GM10266 (cell line): ENCODE measurements at regions not wholly inside any gene's neighbourhood (a gene's known extent, or its start where the extent isn't known, plus 50 kb on each side); places are given as distances from the start of the nearest gene placed in this dataset.
A peak's percentile ranks its signal among the peaks of the same experiment; 100 is the strongest.

Experiments
- DNase-seq: peaks from one replicate; pipeline ENCODE4 v3.0.0; 2012; ENCODE audit errors: extremely low spot score
- TF ChIP-seq, protein P1 (sequence below): IDR thresholded peaks from 2 replicates; pipeline ENCODE4 v1.5.1; 2012; ENCODE audit warnings: mild to moderate bottlenecking, low read depth; ENCODE audit not compliant: control insufficient read depth, insufficient read depth; ENCODE audit errors: missing control alignments

DNA sequence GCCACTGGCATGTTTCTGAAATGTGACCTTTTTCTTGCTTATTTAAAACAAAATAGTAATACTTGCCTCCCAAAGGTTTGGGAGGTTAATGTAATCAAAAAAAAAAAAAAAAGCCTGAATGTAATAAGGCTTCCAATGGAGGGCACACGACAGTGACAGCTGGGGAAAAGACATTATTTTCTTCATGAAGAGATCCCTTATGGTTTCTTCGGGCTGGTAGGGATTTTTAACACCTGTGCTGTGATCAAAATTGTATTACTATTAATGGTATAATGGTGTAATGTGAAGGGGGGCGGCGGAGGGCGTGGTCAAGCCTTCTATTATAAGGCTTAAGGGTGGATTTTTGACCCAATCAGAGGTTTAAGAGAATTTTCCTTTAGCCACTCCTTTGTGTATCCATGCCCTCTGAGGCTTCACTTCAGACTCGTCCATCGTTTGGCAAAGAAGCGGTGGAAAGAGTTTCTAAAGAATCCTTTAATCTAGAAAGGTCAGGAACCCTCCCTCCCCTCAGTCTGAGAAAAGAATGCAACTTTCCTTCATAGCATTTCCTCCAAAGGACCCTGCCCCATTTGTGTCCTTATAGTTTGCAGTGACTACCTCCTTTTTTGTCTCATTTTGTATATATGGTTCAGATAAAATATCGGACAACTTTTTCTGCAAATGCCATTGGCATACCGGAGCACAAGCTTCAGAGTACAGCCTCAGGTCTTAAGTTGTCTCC is 89.5 kb upstream of the CHD2 start:
- DNase-seq = peak; percentile 43

DNA sequence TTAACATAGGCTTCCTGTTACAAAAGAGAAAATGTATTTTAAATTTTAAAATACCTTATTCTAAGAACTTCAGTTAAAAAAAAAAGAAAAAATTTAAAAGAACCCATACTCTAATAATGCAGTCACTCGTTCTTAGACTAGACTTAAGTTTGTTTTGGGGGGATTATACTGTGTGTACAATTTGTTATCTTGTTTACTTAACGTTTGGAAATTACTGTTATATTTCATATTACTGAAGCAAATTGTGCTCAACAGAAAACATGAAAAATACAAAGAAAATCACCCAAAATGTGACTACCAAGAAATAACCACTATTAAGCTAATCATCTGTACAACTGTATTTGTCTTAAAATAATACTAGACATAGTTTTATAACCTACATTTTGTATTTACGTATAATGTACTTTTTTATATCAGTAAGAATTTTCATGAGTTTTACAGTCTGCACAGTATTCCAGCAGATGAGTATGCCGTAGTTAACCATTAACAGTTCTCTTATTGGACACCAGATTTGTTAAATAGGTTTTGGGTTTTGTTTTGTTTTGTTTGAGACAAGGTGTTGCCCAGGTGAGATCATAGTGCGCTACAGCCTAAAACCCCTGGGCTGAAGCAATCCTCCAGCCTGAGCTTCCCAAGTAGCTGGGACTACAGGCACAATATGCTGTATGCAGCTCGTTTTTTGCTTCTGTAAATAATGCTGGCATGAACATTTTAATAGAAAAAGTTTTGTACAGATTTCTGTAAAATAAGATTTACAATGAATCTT is 88.8 kb upstream of the CHD2 start:
- TF ChIP-seq, protein P1, sequence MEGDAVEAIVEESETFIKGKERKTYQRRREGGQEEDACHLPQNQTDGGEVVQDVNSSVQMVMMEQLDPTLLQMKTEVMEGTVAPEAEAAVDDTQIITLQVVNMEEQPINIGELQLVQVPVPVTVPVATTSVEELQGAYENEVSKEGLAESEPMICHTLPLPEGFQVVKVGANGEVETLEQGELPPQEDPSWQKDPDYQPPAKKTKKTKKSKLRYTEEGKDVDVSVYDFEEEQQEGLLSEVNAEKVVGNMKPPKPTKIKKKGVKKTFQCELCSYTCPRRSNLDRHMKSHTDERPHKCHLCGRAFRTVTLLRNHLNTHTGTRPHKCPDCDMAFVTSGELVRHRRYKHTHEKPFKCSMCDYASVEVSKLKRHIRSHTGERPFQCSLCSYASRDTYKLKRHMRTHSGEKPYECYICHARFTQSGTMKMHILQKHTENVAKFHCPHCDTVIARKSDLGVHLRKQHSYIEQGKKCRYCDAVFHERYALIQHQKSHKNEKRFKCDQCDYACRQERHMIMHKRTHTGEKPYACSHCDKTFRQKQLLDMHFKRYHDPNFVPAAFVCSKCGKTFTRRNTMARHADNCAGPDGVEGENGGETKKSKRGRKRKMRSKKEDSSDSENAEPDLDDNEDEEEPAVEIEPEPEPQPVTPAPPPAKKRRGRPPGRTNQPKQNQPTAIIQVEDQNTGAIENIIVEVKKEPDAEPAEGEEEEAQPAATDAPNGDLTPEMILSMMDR = no peak
- no peak for DNase-seq

More for the DNA sequence above, 89.5 kb upstream of the CHD2 start:
- TF ChIP-seq, protein P1 = no peak

DNA sequence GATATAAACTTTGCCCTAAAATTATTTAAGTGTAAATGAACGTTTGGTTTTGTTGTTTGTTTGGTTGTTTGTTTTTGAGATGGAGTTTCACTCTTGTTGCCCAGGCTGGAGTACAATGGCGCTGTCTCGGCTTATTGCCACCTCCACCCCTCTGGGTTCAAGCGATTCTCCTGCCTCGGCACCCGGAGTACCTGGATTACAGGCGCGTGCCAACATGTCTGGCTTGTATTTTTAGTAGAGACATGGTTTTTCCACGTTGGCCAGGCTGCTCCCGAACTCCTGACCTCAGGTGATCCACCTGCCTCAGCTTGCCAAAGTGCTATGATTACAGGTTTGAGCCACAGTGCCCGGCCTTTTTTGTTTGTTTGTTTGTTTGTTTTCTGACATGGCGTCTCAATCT is 87.9 kb upstream of the CHD2 start:
- TF ChIP-seq, protein P1 = no peak

DNA sequence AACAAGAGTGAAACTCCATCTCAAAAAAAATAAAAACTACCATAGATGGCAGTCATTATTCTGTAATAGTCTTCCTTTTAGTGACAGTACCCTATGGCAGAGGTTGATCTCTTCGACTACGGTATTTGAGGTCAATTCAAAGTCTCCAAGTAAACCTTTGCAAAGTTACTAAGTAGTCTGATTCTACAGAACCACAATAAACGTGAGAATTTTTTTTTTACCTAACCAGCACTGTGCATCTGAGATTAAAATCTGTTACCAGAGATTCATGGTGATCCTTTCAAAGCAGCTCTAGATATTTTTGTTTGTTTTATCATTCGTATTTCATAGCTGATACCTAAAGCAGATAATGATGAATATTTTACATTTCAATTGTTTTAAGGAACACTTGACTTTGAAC is 86.6 kb upstream of the CHD2 start:
- TF ChIP-seq, protein P1 = no peak
- DNase-seq = no peak

More for the DNA sequence above, 87.9 kb upstream of the CHD2 start:
- no peak for DNase-seq

DNA sequence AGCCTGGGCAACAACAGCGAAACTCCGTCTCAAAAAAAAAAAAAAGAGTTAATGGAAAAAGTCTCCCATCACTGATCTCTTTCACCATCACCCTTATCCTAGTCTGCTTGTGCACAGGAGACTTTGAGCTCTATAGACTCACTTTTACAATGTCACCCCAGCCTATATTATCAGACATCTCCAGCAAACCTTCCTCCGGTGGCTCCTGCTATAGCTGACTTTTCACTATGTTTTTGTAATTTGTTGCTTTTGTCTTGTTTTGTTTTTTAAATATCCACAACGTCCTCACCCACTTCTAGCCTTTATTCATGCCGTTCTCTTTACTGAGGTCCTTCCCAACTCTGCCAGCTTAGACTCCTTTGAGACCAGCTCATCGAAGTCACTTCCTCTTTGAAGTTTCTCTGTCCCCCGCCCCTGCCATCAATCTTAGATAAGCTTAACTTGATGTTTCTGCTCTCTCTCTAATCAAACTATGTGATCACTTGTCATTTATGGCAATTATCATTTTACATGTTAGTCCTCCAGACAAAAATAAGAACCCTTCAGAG is 82.7 kb upstream of the CHD2 start:
- no peak for DNase-seq
- TF ChIP-seq, protein P1 = no peak

DNA sequence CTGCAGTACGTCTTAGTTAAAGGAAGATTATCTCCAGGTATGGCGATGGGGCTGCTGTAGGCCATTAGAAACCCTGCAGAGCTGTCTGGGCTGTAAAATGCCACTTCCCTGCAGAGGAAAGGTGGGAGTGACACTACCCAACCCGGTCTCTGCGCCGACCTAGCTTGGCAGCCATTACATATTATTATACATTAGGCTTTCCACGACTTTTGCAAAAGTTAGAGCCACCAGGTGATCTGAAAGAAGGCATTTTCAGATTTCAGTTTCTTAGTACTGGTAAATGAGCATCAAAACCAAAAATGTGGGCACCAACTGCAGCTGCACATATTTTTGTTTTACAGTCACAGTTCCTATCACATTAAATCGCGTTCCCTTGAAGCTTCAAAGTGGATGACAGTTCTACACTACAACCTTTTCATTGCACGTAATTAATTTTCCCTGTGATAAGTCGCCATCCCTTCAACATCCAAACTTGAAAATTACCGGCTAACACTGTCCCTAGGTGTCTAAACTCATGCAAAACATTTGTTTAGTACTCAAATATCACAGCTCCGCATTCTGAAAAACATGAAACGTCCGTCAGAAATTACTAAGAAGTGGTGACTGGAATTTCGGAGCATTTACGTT is 81.4 kb upstream of the CHD2 start:
- DNase-seq = no peak
- TF ChIP-seq, protein P1 = no peak
